Neural crest cell (in vitro differentiated cells): ENCODE measurements at regions not wholly inside any gene's neighbourhood (a gene's known extent, or its start where the extent isn't known, plus 50 kb on each side); places are given as distances from the start of the nearest gene placed in this dataset.
"Not testable (repeated sequence)": the region's sequence is repeated elsewhere in the genome, so short reads cannot be mapped to it uniquely, and the experiment has no call there.

Source experiments
- DNase-seq: peaks from one replicate; pipeline ENCODE4 v3.0.0; 2021; ENCODE audit warnings: low read depth, mixed read lengths, low spot score
- H3K27ac Mint-ChIP-seq: one replicate; pipeline ENCODE4 v1.8.0; 2021; ENCODE audit warnings: mild to moderate bottlenecking, mixed read lengths; ENCODE audit not compliant: unreplicated experiment
- H3K27me3 Mint-ChIP-seq: 2 replicates; pipeline ENCODE4 v1.8.0; 2021; ENCODE audit warnings: low read depth, mild to moderate bottlenecking, mixed read lengths
- H3K36me3 Mint-ChIP-seq: 2 replicates; pipeline ENCODE4 v1.8.0; 2021; ENCODE audit warnings: low read depth, mild to moderate bottlenecking, mixed read lengths
- H3K4me1 Mint-ChIP-seq: 2 replicates; pipeline ENCODE4 v1.8.0; 2021; ENCODE audit warnings: mixed read lengths
- H3K4me3 Mint-ChIP-seq: one replicate; pipeline ENCODE4 v1.8.0; 2021; ENCODE audit warnings: mild to moderate bottlenecking, mixed read lengths
- H3K9me3 Mint-ChIP-seq: 2 replicates; pipeline ENCODE4 v1.8.0; 2021; ENCODE audit warnings: mixed read lengths
- TF ChIP-seq, protein P1 (sequence below): fragments of 200-600 bp; sonication (generic); conservative IDR thresholded peaks from 2 replicates; pipeline ENCODE4 v1.5.0; 2021; ENCODE audit warnings: antibody characterized with exemption, mild to moderate bottlenecking

DNA sequence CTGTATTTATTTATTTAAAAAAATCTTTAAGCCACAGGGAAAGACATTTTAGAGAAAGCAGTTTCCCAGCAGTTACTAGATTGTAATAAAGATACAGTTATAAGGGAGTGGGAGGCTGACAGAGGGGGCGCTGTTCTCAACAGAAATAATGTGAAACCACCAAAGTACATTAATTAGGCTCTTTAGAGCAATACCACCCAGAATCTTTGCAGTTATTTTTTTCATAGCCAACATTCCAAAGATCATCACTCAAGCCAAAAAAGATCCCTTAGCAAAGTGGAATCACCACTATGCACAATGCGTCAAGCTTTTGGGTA, 331.3 kb upstream of the DEFB112 start:
- Mint-ChIP-seq H3K9me3 (peaks cover 2% of the 10 kb centered on the region), H3K36me3 (no peaks in the 10 kb centered on the region), H3K4me1 (no peaks in the 10 kb centered on the region), H3K27ac (no peak overlapping the region), H3K27me3 (no peaks in the 10 kb centered on the region), H3K4me3 (no peak overlapping the region)
- TF ChIP-seq, protein P1, sequence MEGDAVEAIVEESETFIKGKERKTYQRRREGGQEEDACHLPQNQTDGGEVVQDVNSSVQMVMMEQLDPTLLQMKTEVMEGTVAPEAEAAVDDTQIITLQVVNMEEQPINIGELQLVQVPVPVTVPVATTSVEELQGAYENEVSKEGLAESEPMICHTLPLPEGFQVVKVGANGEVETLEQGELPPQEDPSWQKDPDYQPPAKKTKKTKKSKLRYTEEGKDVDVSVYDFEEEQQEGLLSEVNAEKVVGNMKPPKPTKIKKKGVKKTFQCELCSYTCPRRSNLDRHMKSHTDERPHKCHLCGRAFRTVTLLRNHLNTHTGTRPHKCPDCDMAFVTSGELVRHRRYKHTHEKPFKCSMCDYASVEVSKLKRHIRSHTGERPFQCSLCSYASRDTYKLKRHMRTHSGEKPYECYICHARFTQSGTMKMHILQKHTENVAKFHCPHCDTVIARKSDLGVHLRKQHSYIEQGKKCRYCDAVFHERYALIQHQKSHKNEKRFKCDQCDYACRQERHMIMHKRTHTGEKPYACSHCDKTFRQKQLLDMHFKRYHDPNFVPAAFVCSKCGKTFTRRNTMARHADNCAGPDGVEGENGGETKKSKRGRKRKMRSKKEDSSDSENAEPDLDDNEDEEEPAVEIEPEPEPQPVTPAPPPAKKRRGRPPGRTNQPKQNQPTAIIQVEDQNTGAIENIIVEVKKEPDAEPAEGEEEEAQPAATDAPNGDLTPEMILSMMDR, result peak; percentile 44
- DNase-seq, result no peak

DNA sequence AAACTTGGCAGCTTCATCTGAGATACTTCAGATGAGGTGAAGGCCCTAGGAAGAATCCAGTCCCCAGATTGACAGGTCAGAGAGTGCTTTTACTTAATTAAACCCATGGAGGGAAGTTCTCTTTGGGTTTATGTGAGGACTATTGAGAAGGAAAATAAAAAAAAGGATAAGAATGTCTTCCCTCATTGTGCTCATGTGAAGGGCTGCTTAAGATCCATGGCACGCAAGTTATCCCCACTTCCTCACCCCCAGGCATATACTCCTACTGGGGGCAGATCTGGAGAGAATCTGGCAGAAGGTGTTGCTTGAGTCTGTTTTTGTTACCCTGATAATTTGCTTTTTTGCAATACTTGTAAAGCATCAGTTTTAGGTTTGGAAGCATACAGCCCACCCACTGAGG, 322.9 kb upstream of the TFAP2D start:
- Mint-ChIP-seq H3K27me3 (no peaks in the 10 kb centered on the region), H3K9me3 (no peaks in the 10 kb centered on the region), H3K4me1 (peaks cover 3% of the 10 kb centered on the region), H3K4me3 (no peak overlapping the region), H3K36me3 (no peaks in the 10 kb centered on the region), H3K27ac (no peak overlapping the region)
- TF ChIP-seq, protein P1, result no peak
- DNase-seq, result no peak

DNA sequence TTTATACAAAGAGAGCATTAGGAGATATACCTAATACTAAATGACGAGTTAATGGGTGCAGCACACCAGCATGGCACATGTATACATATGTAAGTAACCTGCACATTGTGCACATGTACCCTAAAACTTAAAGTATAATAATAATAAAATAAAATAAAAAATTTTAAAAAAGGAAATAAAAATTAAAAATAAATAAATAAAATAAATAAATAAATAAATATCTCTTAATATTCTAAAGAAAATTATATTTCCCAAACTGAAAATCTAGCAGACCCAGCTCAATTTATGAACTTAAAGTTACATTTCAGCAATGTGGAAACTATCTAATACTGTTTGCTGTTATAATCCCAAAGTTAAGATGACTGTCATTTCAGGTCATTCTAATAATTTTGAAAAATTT, 319.2 kb upstream of the TFAP2D start:
- H3K36me3 Mint-ChIP-seq, H3K4me3 Mint-ChIP-seq, H3K27ac Mint-ChIP-seq, H3K27me3 Mint-ChIP-seq, H3K9me3 Mint-ChIP-seq, H3K4me1 Mint-ChIP-seq, DNase-seq: not testable (repeated sequence)

DNA sequence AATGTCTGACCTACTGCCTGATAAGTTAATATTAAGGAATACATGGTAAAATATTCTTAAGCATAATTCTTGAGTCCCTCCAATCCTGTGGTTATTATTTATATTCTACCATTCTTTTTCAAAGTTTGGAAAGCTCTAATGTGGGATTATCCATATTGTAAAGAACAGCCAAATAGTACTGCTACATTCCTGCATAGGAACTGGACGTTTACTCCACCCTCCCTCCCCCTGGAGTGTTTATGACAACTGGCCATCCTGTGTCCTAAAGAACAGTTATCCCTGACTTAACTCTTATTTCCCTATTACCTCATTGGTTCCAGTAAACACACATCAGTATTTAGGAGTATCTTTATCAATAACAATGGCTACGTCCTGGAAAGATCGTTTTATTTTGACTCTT, 308.7 kb upstream of the TFAP2D start:
- DNase-seq, result no peak
- no peaks in the 10 kb centered on the region for H3K4me1 Mint-ChIP-seq

GRCh38 chr6:50410579-50410978, 302.7 kb upstream of the TFAP2D start:
- Mint-ChIP-seq H3K27me3 (no peaks in the 10 kb centered on the region), H3K4me3 (no peak overlapping the region), H3K27ac (peak overlapping the region; percentile 81), H3K9me3 (peaks cover 3% of the 10 kb centered on the region), H3K4me1 (peaks cover 9% of the 10 kb centered on the region), H3K36me3 (no peaks in the 10 kb centered on the region)
- TF ChIP-seq, protein P1, result no peak
- DNase-seq, result no peak

More for the DNA sequence above, 308.7 kb upstream of the TFAP2D start:
- Mint-ChIP-seq H3K36me3 (no peaks in the 10 kb centered on the region), H3K27ac (no peak overlapping the region), H3K9me3 (no peaks in the 10 kb centered on the region), H3K27me3 (no peaks in the 10 kb centered on the region), H3K4me3 (no peak overlapping the region)
- TF ChIP-seq, protein P1, result no peak

DNA sequence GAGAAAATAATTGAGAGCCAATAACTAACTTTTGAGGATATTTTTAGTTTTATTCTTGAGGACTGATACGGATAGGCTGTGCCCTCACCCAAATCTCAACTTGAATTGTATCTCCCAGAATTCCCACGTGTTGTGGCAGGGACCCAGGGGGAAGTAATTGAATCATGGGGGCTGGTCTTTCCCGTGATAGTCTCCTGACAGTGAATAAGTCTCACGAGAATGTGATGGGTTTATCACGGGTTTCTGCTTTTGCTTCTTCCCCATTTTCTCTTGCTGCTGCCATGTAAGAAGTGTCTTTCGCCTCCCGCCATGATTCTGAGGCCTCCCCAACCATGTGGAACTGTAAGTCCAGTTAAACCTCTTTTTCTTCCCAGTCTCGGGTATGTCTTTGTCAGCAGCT, 292.3 kb upstream of the TFAP2D start:
- not testable (repeated sequence) for H3K27ac Mint-ChIP-seq, H3K27me3 Mint-ChIP-seq, H3K4me3 Mint-ChIP-seq, H3K36me3 Mint-ChIP-seq, H3K9me3 Mint-ChIP-seq, H3K4me1 Mint-ChIP-seq, DNase-seq

DNA sequence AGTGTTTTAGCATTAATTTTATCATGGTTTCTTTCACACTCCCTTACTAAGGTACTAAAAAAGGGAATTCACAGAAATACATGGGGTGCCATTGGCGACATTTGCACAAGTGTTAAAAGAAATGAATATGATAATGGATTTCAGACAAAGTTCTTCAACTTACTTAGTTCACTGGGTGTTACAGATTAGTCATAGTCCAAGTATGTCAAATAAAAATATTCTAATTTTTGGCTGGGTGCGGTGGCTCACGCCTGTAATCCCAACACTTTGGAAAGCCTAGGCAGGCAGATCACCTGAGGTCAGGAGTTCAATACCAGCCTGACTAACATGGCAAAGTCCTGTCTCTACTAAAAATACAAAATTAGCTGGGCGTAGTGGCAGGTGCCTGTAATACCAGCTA, 286.1 kb upstream of the TFAP2D start:
- no peaks in the 10 kb centered on the region for H3K9me3 Mint-ChIP-seq
- no peaks in the 10 kb centered on the region for H3K36me3 Mint-ChIP-seq
- H3K27me3 Mint-ChIP-seq, result no peaks in the 10 kb centered on the region
- no peak for DNase-seq
- no peak overlapping the region for H3K4me3 Mint-ChIP-seq
- TF ChIP-seq, protein P1, result no peak
- H3K4me1 Mint-ChIP-seq, result no peaks in the 10 kb centered on the region
- no peak overlapping the region for H3K27ac Mint-ChIP-seq
